Activated CD4-positive, CD25-positive, alpha-beta regulatory T cell treated with anti-CD3 and anti-CD28 coated beads, Interleukin-2, amount 50 U/mL, for 72 hours (primary cell): ENCODE measurements at regions not wholly inside any gene's neighbourhood (a gene's known extent, or its start where the extent isn't known, plus 50 kb on each side); places are given as distances from the start of the nearest gene placed in this dataset.
"Not testable (repeated sequence)": the region's sequence is repeated elsewhere in the genome, so short reads cannot be mapped to it uniquely, and the experiment has no call there.

Experiments
- DNase-seq: peaks from one replicate; pipeline ENCODE4 v3.0.0; 2021

- not testable (repeated sequence) for DNase-seq
These were observed 113.1 kb upstream of the AKAP13 start for GRCh38 chr15:85267158-85267857.

- DNase-seq, result no peak
These were observed 105.9 kb upstream of the AKAP13 start for GRCh38 chr15:85274315-85275050.

- DNase-seq, result no peak
These were observed 103.9 kb upstream of the AKAP13 start for GRCh38 chr15:85276508-85276907.

GRCh38 chr15:85276921-85277320 lies 103.5 kb upstream of the AKAP13 start:
- DNase-seq, result no peak

- no peak for DNase-seq
These were observed 102.5 kb upstream of the AKAP13 start for GRCh38 chr15:85277847-85278370.

GRCh38 chr15:85280203-85280602 lies 100.2 kb upstream of the AKAP13 start:
- DNase-seq, result no peak

GRCh38 chr15:85281293-85281882 lies 99.0 kb upstream of the AKAP13 start:
- DNase-seq, result no peak

GRCh38 chr15:85282504-85283115 lies 97.8 kb upstream of the AKAP13 start:
- no peak for DNase-seq

- not testable (repeated sequence) for DNase-seq
These were observed 96.6 kb upstream of the AKAP13 start for GRCh38 chr15:85283815-85284214.

GRCh38 chr15:85284497-85284896 lies 95.9 kb upstream of the AKAP13 start:
- DNase-seq, result no peak

GRCh38 chr15:85289677-85290365 lies 90.6 kb upstream of the AKAP13 start:
- no peak for DNase-seq

- DNase-seq, result not testable (repeated sequence)
These were observed 87.8 kb upstream of the AKAP13 start for GRCh38 chr15:85292583-85292982.

GRCh38 chr15:85296615-85297402 lies 83.6 kb upstream of the AKAP13 start:
- peak; percentile 43 for DNase-seq

- DNase-seq, result no peak
These were observed 82.9 kb upstream of the AKAP13 start for GRCh38 chr15:85297537-85297936.

- no peak for DNase-seq
These were observed 82.0 kb upstream of the AKAP13 start for GRCh38 chr15:85298366-85298765.

- no peak for DNase-seq
These were observed 81.5 kb upstream of the AKAP13 start for GRCh38 chr15:85298941-85299340.

- no peak for DNase-seq
These were observed 78.1 kb upstream of the AKAP13 start for GRCh38 chr15:85302271-85302670.

- no peak for DNase-seq
These were observed 75.4 kb upstream of the AKAP13 start for GRCh38 chr15:85305050-85305449.

- DNase-seq, result no peak
These were observed 73.3 kb upstream of the AKAP13 start for GRCh38 chr15:85306946-85307686.

GRCh38 chr15:85307687-85308045 lies 72.7 kb upstream of the AKAP13 start:
- no peak for DNase-seq

- no peak for DNase-seq
These were observed 68.8 kb upstream of the AKAP13 start for GRCh38 chr15:85311647-85312046.
